ENCODE measurements at regions not wholly inside any gene's neighbourhood (a gene's known extent, or its start where the extent isn't known, plus 50 kb on each side); places are given as distances from the start of the nearest gene placed in this dataset.

DNA sequence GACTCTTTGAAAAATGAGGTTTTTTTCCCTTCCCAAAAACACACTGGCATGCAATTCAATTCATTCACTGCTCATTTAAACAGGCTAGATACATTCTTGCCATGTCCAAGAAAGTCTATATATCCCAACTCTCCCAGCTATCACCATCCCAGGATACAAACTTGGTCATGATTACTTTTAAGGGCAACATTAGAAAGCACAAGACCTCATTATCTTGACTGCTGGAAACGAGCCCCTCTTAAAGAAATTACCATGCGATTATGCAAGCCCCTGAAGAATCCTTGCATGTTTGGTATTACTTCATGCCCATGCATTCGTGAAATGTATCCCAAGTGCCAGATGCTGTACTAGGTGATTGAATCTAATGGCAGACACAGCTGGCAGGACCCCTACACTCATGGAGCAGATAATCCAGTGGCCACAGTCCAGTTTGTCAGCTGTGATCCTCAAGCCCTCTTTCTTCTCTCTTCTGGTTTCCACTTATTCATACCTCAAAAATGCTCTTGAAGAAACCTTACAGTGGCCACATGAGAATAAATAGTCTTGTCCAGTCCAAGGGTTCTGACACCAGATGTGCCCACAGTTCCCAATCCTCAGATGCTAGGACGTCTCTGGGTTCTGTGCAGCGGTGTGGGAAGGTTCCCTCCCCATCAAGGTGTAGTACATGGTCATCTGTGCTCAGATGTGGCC is 103.7 kb upstream of the HABP2 start:
- Mint-ChIP-seq H3K4me3 (ENCODE audit: unreplicated experiment) (no peak overlapping the region), H3K27me3 (ENCODE audit: low read depth) (peaks cover 39% of the 10 kb centered on the region), H3K4me1 (ENCODE audit: low read depth) (peaks cover 3% of the 10 kb centered on the region), H3K9me3 (ENCODE audit: low read depth) (no peaks in the 10 kb centered on the region), H3K27ac (ENCODE audit: unreplicated experiment) (no peak overlapping the region), H3K36me3 (ENCODE audit: low read depth) (no peaks in the 10 kb centered on the region)
- no peak for TF ChIP-seq CTCF (IDR thresholded peaks at IDR 0.05)
- DNase-seq (ENCODE audit: low spot score): no peak

DNA sequence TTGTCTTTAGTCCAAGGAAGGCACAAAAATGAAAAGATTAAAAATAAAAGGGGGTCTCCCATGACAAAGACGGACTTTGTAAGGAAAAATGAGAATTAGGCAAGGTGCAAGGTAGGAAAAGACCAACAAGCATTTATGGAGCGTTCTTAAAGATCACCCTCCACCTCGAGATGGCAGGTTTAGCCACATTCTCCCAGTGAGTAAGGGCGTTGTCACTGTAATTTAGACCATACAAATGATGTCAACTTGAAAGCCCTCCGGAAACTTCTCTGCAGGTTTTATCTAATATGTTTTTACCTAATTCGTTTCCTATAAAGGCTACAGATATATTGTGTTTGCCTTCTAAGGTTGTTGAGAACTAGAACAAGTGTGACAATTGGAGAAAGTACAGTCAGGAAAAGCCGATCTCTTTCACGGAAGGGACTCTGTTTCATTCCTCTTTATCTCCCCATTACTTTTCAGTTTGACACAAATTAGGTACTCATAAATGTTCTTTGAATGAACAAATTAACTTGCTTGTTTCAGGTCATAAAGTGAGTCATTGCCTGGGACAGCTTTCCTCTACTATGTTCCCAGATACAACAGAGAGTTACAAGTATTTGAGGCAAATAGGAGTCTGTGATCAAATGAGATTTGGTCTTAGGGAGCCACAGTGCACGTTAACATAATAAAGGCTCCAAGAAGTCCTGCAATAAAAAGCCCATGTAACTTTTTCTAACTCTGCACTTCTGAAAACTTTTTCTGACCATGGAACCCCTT is 102.6 kb upstream of the HABP2 start:
- Mint-ChIP-seq H3K4me3 (ENCODE audit: unreplicated experiment) (no peak overlapping the region), H3K9me3 (ENCODE audit: low read depth) (no peaks in the 10 kb centered on the region), H3K4me1 (ENCODE audit: low read depth) (peaks cover 7% of the 10 kb centered on the region), H3K36me3 (ENCODE audit: low read depth) (no peaks in the 10 kb centered on the region), H3K27ac (ENCODE audit: unreplicated experiment) (no peak overlapping the region), H3K27me3 (ENCODE audit: low read depth) (peaks cover 38% of the 10 kb centered on the region)
- no peak for TF ChIP-seq CTCF (IDR thresholded peaks at IDR 0.05)
- no peak for DNase-seq (ENCODE audit: low spot score)

- Mint-ChIP-seq H3K4me1 (ENCODE audit: low read depth) (peaks cover 7% of the 10 kb centered on the region), H3K36me3 (ENCODE audit: low read depth) (no peaks in the 10 kb centered on the region), H3K27ac (ENCODE audit: unreplicated experiment) (no peak overlapping the region), H3K27me3 (ENCODE audit: low read depth) (peaks cover 38% of the 10 kb centered on the region), H3K9me3 (ENCODE audit: low read depth) (no peaks in the 10 kb centered on the region), H3K4me3 (ENCODE audit: unreplicated experiment) (no peak overlapping the region)
- DNase-seq (ENCODE audit: low spot score): no peak
- no peak for TF ChIP-seq CTCF (IDR thresholded peaks at IDR 0.05)
Observed at GRCh38 chr10:113450906-113451305, 101.9 kb upstream of the HABP2 start.

DNA sequence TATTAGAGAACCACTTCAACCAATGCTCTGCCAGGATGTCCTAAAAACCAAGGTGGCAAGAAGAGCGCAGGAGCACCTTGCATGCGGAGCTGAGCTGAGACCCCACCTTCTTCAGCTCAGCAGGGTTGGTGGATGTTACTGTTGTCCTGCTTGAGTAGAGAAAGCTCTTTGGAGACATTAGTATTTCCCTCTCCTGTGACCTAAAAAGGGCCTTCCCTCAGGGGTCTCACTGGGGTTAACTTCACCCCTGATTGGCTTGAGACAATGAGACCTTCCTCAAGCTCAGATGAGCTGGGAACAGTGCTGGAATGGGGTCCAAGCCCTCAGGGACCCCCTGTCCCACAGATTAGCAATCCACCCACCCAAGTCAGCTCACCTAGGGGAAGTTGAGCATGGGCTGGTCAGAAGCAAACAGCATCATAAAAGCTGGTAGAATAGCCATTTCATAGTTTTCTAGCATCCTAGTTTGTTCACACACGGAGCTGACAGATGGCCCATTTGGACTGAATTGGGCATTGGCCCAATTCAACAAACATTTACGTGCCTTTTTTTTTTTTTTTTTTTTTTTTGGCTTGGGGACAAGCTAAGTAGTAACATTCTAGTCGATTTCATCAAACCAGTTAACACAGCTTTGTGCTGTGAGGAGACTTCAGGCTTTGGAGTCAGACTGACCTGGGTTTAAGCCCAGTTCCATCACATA is 100.6 kb upstream of the HABP2 start:
- Mint-ChIP-seq H3K36me3 (ENCODE audit: low read depth) (no peaks in the 10 kb centered on the region), H3K27ac (ENCODE audit: unreplicated experiment) (no peak overlapping the region), H3K27me3 (ENCODE audit: low read depth) (peaks cover 31% of the 10 kb centered on the region), H3K9me3 (ENCODE audit: low read depth) (no peaks in the 10 kb centered on the region), H3K4me3 (ENCODE audit: unreplicated experiment) (no peak overlapping the region), H3K4me1 (ENCODE audit: low read depth) (peaks cover 7% of the 10 kb centered on the region)
- no peak for DNase-seq (ENCODE audit: low spot score)
- no peak for TF ChIP-seq CTCF (IDR thresholded peaks at IDR 0.05)

DNA sequence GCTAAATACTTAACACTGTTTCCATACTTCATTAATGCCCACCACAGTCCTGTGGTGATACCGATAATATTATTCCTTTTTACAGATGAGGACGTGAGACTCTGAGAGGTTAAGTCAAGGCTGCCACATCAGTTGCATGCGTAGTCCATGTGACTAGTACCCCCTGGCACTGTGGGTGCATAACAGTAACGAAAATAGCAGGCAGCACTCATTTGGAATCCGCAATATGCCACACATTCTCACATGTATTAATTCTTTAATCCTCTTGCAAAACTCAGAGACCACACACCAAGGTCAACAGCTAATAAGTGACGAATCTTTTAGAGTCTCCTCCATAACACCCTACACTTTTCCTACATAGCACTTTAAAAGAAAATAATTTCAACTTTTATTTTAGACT is 99.5 kb upstream of the HABP2 start:
- DNase-seq (ENCODE audit: low spot score): no peak
- peaks cover 26% of the 10 kb centered on the region for H3K27me3 Mint-ChIP-seq (ENCODE audit: low read depth)
- H3K36me3 Mint-ChIP-seq (ENCODE audit: low read depth): no peaks in the 10 kb centered on the region
- H3K4me1 Mint-ChIP-seq (ENCODE audit: low read depth): peaks cover 7% of the 10 kb centered on the region
- H3K27ac Mint-ChIP-seq (ENCODE audit: unreplicated experiment): no peak overlapping the region
- H3K9me3 Mint-ChIP-seq (ENCODE audit: low read depth): peaks cover 7% of the 10 kb centered on the region
- H3K4me3 Mint-ChIP-seq (ENCODE audit: unreplicated experiment): no peak overlapping the region
- no peak for TF ChIP-seq CTCF (IDR thresholded peaks at IDR 0.05)
